Right kidney (tissue), 1 donor: ENCODE measurements at regions not wholly inside any gene's neighbourhood (a gene's known extent, or its start where the extent isn't known, plus 50 kb on each side); places are given as distances from the start of the nearest gene placed in this dataset.

Experiments used
- DNase-seq: peaks from one replicate; pipeline ENCODE4 v3.0.0-alpha.2; 2016

DNA sequence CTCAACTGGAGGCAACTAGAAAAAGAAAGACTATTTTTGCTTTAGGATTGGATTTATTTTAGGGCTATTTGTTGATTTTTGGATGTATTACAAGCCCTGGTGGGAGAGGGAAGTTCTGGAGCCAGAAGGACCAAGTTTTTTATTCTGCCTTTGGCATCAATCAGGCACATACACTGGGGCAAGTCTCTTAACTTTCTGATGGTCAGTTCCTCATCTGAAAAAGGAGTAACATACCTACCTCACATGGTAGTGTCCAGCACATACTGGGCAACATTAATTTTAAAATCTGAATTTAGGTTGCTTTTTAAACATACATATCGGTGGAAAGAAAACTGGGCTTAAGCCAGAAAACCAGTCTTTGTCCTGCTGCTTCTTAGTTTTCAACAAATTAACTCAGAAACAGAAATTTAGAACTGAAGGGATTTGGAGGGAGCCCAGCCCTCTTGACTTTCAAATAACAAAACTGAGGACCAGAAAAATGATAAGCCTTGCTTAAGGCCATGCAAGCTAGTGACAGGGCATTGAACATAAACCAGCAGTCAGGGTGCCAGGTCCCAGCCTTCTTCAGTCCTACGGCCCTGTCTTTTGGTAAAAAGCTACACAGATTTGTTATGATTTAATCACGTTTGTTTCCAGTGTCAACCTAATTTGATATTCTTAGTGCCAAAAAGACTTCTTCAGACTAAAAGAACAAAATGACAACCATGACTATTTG, 90.2 kb upstream of the SLC38A2 start:
- no peak for DNase-seq

DNA sequence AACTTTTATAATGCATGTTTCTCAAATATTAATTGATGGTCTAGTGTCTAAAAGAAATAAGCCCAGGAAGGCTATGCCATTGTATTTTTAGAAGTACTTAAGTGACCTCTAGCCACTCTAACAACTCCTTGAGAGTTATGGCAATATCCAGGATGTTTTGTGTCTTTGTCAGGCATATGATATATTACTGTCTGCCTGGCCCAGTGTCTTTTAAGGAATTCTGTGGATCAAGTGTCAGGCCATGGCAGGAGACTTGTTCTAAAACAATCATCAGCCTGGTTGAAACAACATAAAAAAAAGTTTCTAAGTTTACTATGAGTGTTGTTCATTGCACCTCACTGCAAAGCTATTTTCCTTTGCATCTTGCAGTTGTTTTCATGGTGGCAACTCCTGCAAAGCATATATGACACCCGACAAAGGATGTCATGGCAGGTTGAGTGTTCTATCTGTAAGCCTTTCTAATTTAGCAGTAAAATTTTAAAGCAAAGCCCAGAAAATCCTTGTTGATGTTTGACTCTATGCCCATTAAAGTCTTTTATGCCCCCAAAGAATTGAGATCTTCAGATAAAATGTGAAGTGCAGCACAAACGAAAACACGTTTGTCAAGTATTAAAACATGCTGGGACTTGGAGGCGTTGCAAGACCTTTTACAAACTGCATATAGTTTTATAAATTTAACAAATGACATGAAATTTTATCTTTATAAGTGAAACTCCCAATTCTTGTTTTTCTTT, 89.5 kb upstream of the SLC38A2 start:
- no peak for DNase-seq

DNA sequence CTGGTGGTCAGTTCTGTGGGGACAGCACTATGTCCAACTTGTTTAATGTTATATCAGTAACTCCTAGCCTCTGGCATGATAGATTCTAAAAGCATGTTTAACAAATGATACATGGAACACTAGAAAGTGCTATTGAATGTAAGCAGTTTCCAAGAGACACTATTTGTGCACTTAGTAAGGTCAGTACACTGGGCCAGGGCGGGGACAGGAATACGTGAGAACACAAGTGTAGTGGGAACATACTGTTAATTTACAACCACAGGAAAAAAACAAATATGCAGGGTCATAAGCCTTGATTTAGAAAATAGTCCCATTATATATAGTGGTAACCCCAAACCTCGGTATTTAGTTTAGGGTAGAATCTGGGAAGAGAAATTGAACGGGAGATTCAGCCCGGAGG, 88.9 kb upstream of the SLC38A2 start:
- DNase-seq: no peak

DNA sequence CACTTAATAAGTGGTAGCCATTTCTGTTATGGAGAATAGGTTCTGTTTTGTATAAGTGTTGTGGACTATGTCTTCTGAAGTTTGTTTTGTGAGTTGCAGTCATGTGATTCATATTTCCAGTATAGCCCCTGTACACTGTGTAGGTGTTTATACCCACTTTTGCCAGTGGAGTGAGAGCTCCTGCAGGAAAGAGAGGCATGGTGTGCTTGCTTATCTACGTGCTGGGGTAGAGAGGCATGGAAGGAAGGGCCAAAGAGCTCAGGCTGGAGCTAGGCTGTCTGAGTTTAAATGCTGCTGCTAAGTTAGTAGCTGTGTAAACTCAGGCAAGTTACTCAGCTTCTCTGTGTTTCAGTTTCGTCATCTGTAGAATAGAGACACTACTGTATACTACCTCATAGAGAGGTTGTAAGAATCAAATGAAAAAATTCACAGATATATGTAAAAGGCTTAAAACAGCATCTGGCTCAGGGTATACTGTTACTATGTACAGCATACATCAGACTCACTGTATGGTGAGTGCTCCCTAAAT, 88.2 kb upstream of the SLC38A2 start:
- no peak for DNase-seq

DNA sequence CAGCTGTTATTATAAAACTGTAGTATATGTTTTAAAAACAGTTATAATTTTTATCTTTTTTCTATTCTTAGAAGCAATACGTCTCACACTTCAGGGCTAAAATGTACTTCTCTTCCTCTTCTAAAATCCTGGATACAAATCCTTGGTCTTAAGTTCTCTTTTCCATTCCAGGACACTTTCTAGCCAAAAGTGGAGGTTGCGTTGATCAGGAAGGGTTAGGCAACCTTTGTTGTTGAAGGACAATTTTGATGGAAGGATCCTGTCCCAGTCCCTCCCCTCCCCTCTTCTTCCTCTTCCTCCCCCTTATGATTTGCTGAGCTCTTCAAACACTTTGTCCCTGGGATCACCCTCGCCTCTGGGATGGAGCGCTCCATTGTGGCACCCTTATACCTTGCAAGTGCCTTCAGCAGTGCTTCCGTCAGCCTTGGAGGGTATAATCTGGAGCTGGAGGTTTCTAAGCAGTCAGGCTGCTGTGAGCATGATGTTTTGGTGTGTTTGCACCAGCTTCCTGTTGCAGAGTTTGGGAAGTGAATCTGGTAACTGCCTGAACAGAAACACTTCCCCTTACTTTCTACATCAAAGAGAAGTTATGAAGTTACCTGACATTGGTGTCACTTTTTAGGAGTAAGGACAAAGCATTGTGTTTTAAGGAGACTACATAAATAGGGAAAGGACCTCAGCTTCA, 87.4 kb upstream of the SLC38A2 start:
- no peak for DNase-seq

DNA sequence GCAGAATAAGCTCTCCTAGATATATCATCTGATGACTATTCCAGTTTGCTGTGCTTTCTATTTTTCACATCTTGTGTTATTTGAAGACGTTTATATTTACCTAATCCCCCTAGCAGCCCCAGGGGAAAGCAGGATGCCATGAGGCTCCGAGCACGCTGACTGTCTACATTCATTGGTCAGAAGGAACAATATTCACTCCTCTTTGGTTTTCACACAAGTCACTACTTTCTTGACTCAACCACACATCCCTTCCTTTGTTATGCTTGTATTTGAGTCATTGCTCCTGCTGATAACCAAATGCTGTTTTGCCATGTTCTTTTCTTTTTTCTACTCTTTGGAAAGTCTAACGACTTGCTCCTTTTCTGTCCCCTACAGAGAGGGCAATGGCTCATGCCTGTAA, 86.5 kb upstream of the SLC38A2 start:
- no peak for DNase-seq

DNA sequence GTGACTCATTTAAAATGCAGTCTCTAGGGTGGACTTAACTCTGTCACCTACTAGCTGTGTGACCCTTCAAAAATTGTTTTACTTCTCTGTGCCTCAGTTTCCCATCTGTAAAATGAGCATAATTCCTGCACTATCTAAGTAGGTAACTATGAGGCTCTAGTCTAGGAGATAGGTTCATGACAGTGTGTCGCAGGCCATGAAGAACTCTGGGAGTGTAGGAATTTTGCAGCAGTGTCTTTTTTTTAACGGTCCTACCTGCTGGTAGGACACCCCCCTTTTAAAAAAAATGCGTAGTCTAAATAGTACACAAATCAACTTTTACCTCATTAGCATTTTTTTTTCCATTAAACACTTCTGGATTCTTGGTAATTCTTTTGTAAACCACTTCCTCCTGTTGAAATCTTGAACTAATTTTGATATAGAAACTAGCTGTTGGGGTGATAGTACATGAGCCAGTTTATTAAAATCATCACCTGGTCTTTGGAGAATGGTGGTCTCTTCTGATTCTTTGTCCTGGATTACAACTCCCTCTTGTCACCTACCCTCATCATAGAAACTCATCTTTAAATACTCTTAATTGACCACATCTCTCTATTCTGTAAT, 86.0 kb upstream of the SLC38A2 start:
- no peak for DNase-seq

DNA sequence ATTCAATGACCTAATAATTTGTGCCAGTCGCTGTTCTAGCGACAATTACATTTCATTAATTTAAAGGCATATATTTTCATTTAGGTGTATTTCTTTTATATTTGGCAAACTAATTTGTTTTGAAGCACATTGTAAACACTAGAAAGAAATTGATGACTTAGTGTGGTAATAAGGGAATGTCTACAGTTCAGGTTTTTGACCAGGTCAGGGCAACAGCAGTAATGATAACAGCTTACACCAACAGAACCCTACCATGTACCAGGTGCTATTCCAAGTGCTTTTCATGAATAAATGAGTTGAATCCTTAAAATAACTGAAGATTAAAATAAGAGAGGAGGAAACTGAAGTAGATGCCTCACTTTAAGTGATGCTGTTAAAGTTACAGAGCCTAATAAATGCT, 85.4 kb upstream of the SLC38A2 start:
- no peak for DNase-seq

DNA sequence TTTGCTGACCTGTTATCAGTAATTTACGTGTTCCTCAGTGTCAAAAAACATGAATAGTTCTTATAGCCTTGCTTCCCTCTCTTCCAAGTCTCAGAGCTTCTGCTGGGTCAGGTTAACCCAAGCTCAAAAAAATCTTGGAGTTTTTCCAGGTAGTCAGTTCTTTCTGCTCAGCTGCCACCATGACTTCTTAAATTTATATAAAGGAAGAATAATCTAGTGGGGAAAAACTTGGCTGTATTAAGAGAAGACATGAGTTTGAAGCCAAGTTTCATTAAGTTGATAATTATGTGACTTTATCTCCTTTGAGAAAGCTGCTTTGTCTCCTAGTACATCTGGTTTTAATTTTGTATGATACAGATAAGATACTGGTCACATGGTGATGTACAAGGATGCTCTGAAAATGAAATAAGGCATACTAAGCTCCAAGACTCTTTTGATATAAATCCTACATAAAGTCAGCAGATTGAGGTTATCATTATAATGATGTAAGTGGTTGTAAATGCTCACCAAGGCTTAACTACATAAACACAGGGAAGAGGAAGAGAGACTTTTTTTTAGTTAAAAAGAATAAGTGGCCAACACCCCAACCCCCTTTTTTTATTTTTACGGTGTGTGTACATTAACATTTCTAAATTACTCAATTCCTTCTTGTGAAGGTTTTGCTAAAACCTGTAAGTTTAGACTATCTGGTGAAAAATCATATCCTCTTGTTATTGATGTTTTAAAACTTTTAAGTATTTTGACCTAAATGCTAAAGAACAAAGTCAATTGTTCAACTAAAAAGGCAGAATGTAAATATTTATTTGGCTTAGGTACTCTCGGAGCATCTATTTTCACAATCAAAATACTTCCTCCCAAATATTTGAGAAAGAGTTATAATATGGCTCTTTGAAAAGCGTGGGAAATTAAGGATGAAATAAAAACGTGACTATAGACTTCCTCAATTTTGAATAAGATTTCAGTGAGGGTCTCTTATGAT, 84.1 kb upstream of the SLC38A2 start:
- no peak for DNase-seq

DNA sequence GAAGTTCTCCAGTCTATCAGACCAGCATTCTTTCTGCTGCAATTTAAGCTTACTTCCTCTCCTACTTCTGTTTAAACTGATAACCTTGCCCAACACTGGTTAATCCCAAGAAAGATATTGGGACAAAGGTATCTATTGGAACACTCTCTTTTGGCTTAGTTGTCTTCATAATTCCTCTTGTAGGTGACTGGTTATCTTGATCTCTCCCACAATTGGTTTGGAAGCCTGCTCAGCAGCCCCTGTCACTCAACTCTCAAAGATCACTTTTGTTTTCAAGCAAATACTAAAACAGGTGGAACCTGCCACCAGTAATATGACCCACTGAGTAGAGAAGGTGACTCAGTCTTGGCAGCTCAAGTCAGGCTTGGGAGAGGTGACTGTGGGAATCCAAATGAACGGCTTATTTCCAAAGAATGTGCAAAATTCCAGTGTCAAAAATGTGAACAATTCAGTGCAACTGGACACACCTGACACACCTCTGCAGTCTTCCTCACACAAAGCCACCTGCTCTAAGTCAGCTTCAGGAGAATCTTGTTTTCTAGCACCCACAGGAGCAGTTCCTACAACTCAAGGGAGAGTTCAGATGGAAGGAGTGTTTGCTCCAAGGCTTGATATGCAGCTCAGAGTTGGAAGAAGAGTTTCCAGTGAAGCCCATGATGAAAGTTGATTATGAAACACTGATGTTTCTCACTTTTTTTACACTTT, 83.2 kb upstream of the SLC38A2 start:
- no peak for DNase-seq

DNA sequence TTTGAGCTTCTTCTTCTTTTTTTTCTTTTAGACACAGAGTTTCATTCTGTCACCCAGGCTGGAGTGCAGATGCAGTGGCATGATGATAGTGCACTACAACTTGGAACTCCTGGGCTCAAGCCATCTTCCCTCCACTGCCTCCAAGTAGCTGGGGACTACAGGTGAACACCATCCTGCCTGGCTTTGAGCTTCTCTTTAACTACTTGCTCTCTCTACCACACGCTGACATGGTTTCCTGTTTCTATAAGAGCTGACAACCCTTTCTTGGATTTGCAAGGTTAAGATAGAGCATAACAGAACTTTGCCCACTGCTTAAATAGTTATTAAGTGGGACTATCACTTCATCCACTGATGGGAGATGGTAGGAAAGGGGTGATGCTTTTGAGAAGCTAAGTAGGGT, 82.4 kb upstream of the SLC38A2 start:
- DNase-seq: no peak

DNA sequence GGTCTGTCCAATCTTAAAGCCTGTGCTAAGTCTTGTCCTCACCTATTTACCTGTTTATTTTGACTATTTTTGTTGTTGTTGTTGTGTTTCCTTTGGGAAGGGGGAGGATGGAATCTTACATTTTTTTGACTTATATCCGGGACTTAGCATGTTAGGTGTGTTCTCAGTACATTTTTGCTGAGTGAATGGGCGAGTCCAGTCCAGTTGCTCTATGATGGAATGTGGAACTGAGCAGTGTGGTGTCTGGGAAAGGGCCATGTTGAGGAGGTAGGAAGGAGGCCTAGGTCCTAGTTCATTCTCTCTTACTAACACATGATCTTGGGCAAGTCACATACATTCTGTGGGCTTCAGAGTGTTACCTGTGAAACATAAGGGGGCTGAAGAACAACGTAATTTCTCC, 80.9 kb upstream of the SLC38A2 start:
- no peak for DNase-seq

DNA sequence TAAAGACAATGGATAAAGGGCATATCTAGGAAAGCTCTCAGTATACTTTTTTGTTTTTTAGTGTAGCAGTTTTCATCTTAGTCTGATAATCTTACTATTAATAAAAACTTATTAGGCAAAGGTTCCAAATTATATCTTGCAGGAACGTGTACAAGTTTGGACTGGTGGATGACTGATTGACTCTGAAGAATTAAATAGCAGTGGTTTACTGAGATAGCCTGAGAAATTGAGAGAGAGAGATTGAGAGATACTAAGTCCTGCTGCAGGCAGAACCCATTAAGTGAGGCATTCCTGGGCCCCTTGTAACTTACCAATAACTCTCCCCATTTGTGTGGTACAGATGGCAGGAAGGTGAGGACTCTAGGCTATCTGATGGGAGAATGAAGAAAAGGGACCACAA, 80.2 kb upstream of the SLC38A2 start:
- no peak for DNase-seq

DNA sequence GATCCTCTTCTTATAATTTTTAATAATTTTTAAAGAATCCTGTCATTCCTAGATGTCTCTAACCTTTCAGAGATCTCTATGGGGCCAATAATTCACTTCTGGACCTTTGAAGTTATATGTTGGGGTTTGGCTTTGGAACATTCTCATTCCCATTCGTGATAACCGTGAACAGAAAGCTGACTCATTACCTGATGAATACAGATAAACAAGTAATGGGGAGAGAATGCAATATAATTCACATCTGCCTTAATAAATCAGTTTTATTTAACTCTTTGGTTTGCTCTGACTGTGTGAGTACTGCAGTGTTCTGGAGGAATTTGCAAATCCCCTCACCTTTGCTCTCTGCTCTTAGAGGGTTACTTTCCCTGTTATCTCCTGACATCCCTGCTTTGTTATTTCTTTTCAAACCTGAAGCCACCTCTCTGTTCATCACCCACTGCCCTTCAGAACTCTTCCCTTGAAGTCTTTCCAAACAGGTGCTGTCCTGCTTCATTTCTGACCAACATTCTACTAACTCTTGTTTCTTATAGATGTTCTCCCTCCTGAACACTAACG, 79.6 kb upstream of the SLC38A2 start:
- DNase-seq: no peak

DNA sequence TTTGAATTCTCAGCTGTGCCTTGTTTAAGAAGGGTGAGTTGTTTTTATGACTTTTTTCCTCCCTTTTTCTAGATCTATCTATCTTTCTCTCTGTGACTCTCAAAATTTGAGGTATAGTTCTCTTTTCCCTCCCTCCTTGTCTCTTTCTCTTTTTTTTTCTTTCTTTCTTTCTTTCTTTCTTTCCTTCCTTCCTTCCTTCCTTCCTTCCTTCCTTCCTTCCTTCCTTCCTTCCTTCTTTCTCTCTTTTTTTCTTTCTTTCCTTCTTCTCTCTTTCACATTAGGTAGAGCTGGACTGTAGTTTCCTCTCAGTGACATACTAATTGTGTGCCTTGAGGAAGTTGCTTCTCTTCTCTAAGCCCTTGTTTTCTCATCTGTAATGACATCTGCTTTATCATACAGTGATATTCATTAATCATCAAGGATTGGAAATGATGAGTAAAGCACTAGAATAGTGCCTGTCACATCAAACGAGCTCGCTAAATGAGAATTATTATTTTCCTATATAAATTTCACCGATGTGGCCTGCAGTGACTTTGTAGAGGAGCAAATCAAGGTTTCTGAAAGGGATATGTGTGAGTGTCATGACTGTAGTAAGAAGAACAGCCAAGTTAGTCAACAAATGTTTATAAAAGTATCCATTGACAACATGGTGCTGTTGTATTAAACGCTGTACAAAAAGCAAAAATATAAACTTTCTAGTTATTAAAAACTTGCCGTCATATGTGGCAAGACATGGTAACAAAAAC, 78.9 kb upstream of the SLC38A2 start:
- no peak for DNase-seq

DNA sequence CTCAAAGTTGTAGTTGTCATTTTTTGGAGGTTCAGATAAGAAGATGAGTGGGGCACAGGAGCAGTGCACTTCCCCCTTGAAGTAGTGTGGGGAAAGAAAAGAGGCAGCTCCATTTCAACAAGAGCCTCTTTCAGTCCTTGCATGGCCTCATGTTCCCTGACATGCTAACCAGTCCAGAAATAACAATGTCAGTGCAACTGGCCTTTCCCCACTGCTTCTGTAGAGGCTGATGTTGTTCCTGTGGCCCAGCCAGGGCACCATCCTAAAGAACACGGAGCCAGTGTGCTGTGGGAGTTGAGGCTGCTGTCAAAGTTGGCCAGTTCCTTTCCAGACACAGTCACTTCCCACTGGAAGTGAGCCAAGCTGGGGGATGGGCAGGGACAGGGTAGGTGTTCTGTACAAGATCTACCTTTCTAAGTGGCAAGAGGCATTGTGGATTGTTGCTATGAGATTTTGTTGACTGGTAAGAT, 77.7 kb upstream of the SLC38A2 start:
- DNase-seq: peak; percentile 13

DNA sequence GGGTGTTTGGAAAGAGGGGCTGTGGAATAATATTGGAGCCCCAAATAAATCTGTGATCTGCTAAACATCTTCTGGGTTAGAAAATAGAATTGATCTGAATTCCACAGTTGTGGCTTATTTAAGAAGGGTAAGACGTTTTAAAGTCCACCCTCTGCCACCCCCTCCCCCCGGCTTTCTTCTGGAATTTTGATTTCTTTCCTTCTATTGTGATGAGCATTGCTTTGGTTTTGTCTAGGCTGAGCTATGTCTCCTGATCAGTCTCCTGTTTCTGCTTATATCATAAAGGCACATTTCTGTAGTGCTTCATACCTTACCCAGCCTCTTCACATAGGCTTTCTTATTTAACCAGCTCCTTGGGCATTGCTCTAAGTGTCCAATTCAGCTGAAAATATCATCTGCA, 77.3 kb upstream of the SLC38A2 start:
- DNase-seq: no peak

DNA sequence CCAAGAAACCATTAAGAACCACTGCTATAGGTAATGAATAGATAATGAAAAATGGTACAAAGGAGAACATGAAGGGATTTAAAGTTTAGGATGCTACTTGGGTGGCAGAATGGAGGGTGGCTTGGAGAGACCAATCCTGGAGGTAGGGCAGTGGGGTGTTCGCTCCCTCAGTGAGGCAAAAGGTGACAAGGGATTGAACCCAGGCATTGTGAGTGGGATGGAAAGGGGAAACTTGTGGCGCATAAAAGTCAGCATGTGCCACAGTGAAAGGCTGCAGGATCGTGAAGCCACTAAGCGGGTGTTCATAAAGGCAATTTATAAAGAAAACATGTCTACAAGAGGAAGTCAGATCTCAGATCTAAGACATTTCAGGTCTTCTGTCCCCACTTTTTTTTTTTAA, 76.7 kb upstream of the SLC38A2 start:
- DNase-seq: no peak

DNA sequence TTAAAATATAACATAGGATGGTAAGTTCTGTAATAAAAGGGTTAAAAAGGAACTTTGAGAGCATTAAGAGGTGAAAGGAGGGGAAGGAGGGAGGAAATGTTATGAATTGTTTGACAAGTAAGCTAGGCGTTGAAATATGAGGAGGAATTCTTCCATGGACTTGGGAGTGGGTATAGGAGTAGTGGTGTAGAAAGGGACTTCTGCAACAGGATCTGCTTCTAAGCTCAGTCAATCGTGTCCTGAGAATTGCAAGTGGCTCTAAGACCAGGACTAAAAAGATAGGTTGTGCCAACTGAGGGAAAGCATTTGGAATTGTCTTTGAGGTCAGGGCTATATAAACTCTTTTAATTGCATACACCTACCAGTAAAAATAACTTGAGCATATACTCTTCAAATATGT, 74.1 kb upstream of the SLC38A2 start:
- DNase-seq: peak; percentile 11
